Brain microvascular endothelial cell (primary cell): ENCODE measurements at regions not wholly inside any gene's neighbourhood (a gene's known extent, or its start where the extent isn't known, plus 50 kb on each side); places are given as distances from the start of the nearest gene placed in this dataset.

ENCODE experiments used
- DNase-seq: peaks from one replicate; pipeline ENCODE4 v3.0.0-alpha.2; 2020
- H3K27ac ChIP-seq: fragments of 250-450 bp; sonication (Bioruptor Pico); 2 replicates; pipeline ENCODE4 v1.5.1; 2020; ENCODE audit warnings: mild to moderate bottlenecking, moderate library complexity
- H3K27me3 ChIP-seq: fragments of 250-450 bp; sonication (Bioruptor Pico); replicated peaks from 2 replicates; pipeline ENCODE4 v1.5.1; 2020; ENCODE audit warnings: mild to moderate bottlenecking
- H3K36me3 ChIP-seq: fragments of 250-450 bp; sonication (Bioruptor Pico); replicated peaks from 2 replicates; pipeline ENCODE4 v1.5.1; 2020; ENCODE audit warnings: mild to moderate bottlenecking
- H3K4me3 ChIP-seq: 2 replicates; pipeline ENCODE4 v1.5.1; 2011; ENCODE audit warnings: low read depth, mild to moderate bottlenecking, control low read depth, low read length, moderate library complexity
- in situ Hi-C: cut with HindIII; loops from 2 replicates; pipeline ENCODE4 v1.10.0; 2017; ENCODE audit warnings: low sequenced_read_pairs, low pct_ligation_motif_present
- TF ChIP-seq, protein P1 (sequence below): IDR thresholded peaks from 2 replicates; pipeline ENCODE4 v1.5.1; 2011; ENCODE audit warnings: low read depth, mild to moderate bottlenecking, moderate library complexity, low read length, control low read depth, inconsistent platforms; ENCODE audit errors: missing control alignments

DNA sequence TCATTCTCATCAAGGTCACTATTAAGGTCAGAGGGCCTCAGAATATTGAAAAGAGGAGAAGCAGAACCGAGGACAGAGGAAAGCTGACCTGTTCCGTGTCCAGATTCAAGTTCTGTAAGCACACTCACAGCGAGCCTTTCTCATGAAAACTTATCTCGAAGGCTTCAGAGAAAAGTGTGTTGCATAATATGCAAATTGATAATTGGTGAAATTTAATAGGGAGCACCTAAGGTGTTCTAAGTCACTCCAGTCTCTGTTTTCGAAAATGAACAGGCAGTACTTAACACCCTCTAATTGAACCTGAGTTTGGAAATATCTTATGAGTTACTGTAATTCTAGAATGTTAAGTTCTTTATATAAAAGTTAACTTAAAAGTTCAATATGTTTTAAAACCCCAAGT, 181.2 kb upstream of the PDE10A start:
- TF ChIP-seq, protein P1, sequence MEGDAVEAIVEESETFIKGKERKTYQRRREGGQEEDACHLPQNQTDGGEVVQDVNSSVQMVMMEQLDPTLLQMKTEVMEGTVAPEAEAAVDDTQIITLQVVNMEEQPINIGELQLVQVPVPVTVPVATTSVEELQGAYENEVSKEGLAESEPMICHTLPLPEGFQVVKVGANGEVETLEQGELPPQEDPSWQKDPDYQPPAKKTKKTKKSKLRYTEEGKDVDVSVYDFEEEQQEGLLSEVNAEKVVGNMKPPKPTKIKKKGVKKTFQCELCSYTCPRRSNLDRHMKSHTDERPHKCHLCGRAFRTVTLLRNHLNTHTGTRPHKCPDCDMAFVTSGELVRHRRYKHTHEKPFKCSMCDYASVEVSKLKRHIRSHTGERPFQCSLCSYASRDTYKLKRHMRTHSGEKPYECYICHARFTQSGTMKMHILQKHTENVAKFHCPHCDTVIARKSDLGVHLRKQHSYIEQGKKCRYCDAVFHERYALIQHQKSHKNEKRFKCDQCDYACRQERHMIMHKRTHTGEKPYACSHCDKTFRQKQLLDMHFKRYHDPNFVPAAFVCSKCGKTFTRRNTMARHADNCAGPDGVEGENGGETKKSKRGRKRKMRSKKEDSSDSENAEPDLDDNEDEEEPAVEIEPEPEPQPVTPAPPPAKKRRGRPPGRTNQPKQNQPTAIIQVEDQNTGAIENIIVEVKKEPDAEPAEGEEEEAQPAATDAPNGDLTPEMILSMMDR: no peak
- H3K36me3 ChIP-seq: no peaks in the 10 kb centered on the region
- H3K4me3 ChIP-seq: no peak overlapping the region
- H3K27me3 ChIP-seq: no peaks in the 10 kb centered on the region
- in situ Hi-C loops: no loop called here
- H3K27ac ChIP-seq: no peak overlapping the region
- DNase-seq: no peak

DNA sequence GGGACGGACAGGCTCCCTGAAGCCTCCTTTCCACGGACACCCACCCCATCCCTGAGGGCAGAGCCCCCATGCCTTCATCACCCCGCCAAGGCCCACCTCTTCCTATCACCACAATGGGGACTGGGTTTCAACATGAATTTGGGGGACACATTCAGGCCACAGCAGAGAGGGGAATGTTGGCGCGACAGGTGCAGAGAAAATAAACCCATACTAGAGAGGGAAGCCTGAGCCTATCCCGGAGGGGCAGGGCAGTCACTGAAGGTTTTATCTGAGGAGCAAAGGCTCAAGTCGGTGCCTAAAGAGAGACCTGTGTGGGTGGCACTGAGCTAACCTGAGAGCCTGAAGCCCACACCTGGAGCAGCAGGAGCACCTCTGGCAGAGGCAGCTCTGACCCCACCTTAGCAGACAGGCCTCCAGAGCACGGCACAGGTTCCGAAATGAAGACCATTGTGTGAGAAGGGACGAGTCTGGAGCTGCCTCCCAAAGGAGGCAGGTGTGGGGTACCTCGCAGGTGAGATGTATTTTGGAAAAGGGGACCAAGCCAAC, 180.6 kb upstream of the PDE10A start:
- no peak overlapping the region for H3K27ac ChIP-seq
- in situ Hi-C loops: no loop called here

DNA sequence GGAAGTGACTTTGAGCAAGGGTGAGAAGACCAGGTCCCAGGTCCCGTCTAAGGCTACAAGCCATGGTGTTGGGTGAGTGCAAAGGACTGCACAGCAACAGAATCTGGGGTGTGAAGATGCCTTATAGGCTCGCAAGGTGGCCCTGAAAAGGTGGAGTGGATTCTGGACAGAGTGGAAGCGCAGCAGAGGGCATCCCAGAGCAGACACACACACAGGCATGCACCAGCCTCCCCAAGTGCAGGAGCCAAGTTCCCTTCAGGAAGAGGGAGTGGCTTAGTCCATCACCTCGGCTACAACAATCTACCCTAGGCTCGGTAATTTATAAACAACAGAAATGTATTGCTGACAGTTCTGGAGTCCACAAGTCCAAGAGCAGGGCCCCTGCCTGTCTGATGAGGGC, 180.1 kb upstream of the PDE10A start:
- in situ Hi-C loops: no loop called here
- no peaks in the 10 kb centered on the region for H3K36me3 ChIP-seq
- no peak for DNase-seq
- H3K27me3 ChIP-seq: no peaks in the 10 kb centered on the region
- TF ChIP-seq, protein P1: no peak
- H3K4me3 ChIP-seq: no peak overlapping the region
- no peak overlapping the region for H3K27ac ChIP-seq

More for the DNA sequence above, 180.6 kb upstream of the PDE10A start:
- Histone ChIP-seq H3K4me3 (no peak overlapping the region), H3K36me3 (no peaks in the 10 kb centered on the region), H3K27me3 (no peaks in the 10 kb centered on the region)
- DNase-seq: no peak
- TF ChIP-seq, protein P1: no peak

DNA sequence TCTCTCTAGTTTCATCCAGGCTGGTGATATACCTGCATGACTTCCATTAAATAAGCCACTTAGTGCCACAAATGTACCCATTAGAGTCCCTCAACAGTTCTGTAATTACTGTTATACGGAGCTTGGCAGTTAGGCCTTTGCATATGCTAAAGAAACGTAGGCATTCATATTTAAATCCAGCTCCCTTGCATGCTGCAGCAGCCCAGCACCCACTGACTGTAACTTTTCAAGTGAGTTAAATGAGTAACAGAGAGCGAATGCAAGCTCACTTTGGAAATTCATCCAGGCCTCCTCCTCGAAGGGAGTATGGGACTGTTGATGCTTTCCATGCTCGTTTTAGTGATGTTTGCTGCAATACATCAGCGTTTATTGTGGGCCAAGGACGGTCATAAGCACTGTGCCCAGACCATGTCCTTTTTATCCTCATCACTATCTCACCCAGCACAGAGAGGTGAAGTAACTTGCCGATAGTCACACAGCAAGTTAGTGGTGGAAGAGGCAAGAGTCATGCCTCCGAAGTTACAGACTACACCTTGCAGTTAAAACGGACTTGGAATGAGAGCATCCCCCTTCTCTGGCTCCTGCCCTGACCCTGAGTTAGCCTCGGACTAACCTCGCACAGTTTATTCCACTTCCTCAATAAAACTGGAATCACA, 179.4 kb upstream of the PDE10A start:
- H3K4me3 ChIP-seq: no peak overlapping the region
- in situ Hi-C loops: no loop called here
- no peaks in the 10 kb centered on the region for H3K36me3 ChIP-seq
- no peaks in the 10 kb centered on the region for H3K27me3 ChIP-seq
- DNase-seq: no peak
- no peak overlapping the region for H3K27ac ChIP-seq
- TF ChIP-seq, protein P1: no peak

DNA sequence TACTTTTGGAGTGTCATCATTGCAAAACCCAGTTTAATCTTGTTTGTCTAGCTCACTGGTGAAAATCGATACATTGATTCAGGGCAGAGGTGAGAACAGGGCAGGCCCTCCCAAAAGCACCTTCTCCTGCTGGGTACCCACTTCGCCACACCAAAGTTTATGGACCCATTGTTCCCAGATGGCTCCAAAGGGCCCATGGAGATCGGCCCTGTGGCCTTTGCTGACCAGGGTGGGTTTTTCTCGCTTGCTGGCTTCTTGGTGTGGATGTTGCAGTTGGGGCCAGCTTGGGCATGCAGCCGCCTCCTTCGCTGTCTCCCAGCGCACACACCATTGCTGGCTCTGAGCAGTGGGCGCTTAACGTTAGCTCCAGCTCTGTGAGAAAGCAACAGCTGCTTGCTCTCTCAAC, 178.1 kb upstream of the PDE10A start:
- H3K36me3 ChIP-seq: no peaks in the 10 kb centered on the region
- TF ChIP-seq, protein P1: no peak
- DNase-seq: no peak
- in situ Hi-C loops: no loop called here
- no peak overlapping the region for H3K4me3 ChIP-seq
- H3K27me3 ChIP-seq: no peaks in the 10 kb centered on the region
- no peak overlapping the region for H3K27ac ChIP-seq
